Stimulated activated naive B cell treated with anti-CD40 and anti-IgM and Interleukin-4, amounts not matched to agents 10 μg/mL and 1 μg/mL and 100 μg/mL, for 72 hours (primary cell): ENCODE measurements at regions not wholly inside any gene's neighbourhood (a gene's known extent, or its start where the extent isn't known, plus 50 kb on each side); places are given as distances from the start of the nearest gene placed in this dataset.

Experiments
- ATAC-seq, 2 donors: fragments of 150-1000 bp; cut with Tn5 transposase; replicated peaks; 2 replicates each; pipeline ENCODE4 v1.10.0; 2021; ENCODE audit warnings: moderate library complexity in 1 of 2
- DNase-seq: peaks from one replicate; pipeline ENCODE4 v3.0.0; 2021
- H3K27ac Mint-ChIP-seq: one replicate; pipeline ENCODE4 v1.8.0; 2022; ENCODE audit warnings: mild to moderate bottlenecking, mixed read lengths
- H3K27me3 Mint-ChIP-seq, 2 donors: one replicate each; pipeline ENCODE4 v1.8.0; 2022; ENCODE audit warnings: mixed read lengths in 2 of 2
- H3K36me3 Mint-ChIP-seq, 2 donors: one replicate each; pipeline ENCODE4 v1.8.0; 2022; ENCODE audit warnings: mixed read lengths in 2 of 2, mild to moderate bottlenecking in 1 of 2
- H3K4me1 Mint-ChIP-seq, 2 donors: one replicate each; pipeline ENCODE4 v1.8.0; 2022; ENCODE audit warnings: mixed read lengths in 2 of 2, mild to moderate bottlenecking in 1 of 2
- H3K4me3 Mint-ChIP-seq, 2 donors: one replicate each; pipeline ENCODE4 v1.8.0; 2022; ENCODE audit warnings: mild to moderate bottlenecking in 2 of 2, mixed read lengths in 2 of 2, moderate library complexity in 1 of 2
- H3K9me3 Mint-ChIP-seq, 2 donors: one replicate each; pipeline ENCODE4 v1.8.0; 2022; ENCODE audit warnings: mixed read lengths in 2 of 2, mild to moderate bottlenecking in 1 of 2

DNA sequence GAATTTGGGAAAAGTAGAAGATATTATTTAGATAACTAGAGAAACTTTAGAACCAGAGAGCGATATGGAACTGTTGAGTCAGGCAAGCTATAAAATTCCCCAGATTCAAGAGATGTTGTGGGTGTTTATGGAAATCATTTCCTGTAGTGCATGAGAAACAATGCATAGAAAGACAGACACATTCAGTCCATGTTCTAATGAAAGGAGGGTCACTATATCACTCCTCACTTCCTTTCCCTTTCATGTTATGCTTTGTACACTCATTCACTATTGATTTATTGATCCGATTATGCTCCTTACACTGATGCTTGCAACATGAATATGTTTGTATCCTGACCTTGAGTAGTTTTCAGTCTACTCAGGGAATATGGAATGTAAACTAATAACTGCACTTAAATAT, 1459.9 kb upstream of the ALCAM start:
- Mint-ChIP-seq H3K27ac (no peak overlapping the region), H3K4me3 (no peak overlapping the region), H3K9me3 (peaks cover under 1 to 5% of the 10 kb centered on the region in 2 donors), H3K27me3 (no peaks in the 10 kb centered on the region), H3K4me1 (no peaks in the 10 kb centered on the region), H3K36me3 (no peaks in the 10 kb centered on the region)
- ATAC-seq (no peak), DNase-seq (no peak)

DNA sequence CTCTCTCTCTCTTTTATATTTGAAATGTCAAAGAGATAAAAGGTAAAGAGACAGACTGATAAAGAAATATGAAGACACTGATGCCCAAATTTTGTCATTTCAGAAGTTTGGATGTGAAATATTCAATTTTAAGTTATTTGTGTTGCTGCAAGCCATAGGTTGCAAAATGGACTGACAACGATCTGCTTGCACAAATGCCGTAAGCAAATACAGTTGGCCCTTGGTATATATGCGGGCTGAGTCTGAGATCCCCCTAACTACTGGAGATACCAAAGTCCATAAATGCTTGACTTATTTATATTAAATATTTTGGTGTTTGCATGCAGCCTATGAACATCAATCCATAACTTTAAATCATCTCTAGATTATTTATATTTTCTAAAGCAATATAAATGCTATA, 1459.1 kb upstream of the ALCAM start:
- Mint-ChIP-seq H3K4me1 (no peaks in the 10 kb centered on the region), H3K36me3 (no peaks in the 10 kb centered on the region), H3K27me3 (no peaks in the 10 kb centered on the region), H3K27ac (no peak overlapping the region), H3K9me3 (no peaks in the 10 kb centered on the region), H3K4me3 (no peak overlapping the region)
- no peak for ATAC-seq
- DNase-seq: no peak

DNA sequence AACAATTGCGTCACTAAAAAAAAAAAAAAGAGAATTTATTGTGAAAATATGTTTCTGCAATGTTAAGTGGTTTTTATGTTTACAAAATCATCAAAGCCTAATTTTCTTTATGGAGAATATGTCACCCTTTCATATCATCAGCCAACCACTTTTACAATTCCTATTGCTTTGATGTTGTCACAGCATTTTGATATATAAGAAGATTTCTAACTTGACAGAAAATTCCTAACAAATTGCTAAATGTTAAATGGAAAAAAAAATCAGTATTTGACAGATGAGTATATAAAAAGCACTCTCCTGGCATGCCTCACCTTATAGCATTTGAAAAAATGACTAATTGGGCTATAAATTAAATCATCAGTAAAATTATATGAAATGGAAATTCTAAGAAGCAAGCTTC, 1457.3 kb upstream of the ALCAM start:
- ATAC-seq: no peak
- DNase-seq: no peak
- H3K27me3 Mint-ChIP-seq: no peaks in the 10 kb centered on the region
- no peak overlapping the region for H3K27ac Mint-ChIP-seq
- H3K9me3 Mint-ChIP-seq: no peaks in the 10 kb centered on the region
- no peaks in the 10 kb centered on the region for H3K36me3 Mint-ChIP-seq
- H3K4me1 Mint-ChIP-seq: no peaks in the 10 kb centered on the region
- no peak overlapping the region for H3K4me3 Mint-ChIP-seq

DNA sequence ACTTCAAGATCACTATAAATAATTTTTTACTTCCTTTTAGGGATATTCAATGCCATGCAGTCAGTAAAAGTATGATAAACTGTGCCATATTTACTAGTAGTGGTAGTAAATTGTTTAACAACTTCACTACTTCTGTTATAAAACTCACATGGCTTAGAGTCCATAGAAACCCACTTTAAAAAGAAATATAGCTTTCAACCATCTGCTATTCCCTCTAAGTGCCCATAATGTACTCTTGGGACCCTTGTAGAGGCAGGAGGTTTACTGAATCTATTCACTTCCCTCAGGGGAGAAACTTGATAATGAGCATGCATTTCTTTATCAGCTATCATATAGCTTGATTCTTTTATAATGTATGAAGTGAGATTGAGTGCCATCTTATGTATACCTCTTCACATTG, 1448.4 kb upstream of the ALCAM start:
- no peak overlapping the region for H3K27ac Mint-ChIP-seq
- peaks cover 0 to 1% of the 10 kb centered on the region in 2 donors for H3K9me3 Mint-ChIP-seq
- no peaks in the 10 kb centered on the region for H3K4me1 Mint-ChIP-seq
- DNase-seq (no peak), ATAC-seq (no peak)
- H3K27me3 Mint-ChIP-seq: no peaks in the 10 kb centered on the region
- no peak overlapping the region for H3K4me3 Mint-ChIP-seq
- no peaks in the 10 kb centered on the region for H3K36me3 Mint-ChIP-seq

DNA sequence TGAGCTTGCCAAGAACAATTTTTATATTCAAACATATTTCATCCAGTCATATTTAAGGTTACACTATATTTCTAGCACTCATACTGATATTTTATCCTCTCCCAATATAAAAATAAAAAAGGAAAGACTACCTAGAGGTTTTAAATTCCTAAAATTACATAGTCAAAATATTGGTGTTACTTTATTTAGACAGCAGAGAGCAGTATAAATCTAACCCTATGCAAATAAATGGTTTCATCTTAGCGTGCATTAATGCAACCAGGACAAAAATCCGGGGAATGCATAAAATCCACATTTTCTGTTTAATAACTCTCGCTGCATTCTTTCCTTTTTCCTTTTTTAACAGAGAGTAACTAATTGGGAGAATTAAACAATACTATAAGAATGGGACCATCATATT, 1447.4 kb upstream of the ALCAM start:
- DNase-seq (no peak), ATAC-seq (no peak)
- H3K4me1 Mint-ChIP-seq: no peaks in the 10 kb centered on the region
- peaks cover 0 to 1% of the 10 kb centered on the region in 2 donors for H3K9me3 Mint-ChIP-seq
- no peak overlapping the region for H3K27ac Mint-ChIP-seq
- H3K27me3 Mint-ChIP-seq: no peaks in the 10 kb centered on the region
- no peaks in the 10 kb centered on the region for H3K36me3 Mint-ChIP-seq
- no peak overlapping the region for H3K4me3 Mint-ChIP-seq

DNA sequence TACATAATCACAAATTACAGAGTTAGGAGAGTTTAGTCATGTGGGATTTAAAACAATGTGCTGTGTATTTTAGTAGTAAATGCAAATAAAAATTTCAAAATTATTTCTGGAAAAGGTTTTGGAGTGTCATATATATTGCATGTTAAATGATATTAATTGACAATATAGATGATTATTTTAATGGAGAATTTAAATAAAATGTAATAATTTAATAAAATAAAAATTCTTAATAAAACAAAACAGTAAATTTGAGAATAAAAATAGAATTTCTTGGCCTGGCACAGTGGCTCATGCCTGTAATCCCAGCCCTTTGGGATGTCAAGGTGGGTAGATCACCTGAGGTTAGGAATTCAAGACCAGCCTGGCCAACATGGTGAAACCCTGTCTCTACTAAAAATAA, 1442.8 kb upstream of the ALCAM start:
- peaks cover 0 to 1% of the 10 kb centered on the region in 2 donors for H3K9me3 Mint-ChIP-seq
- no peak overlapping the region for H3K4me3 Mint-ChIP-seq
- H3K27me3 Mint-ChIP-seq: no peaks in the 10 kb centered on the region
- H3K36me3 Mint-ChIP-seq: no peaks in the 10 kb centered on the region
- ATAC-seq (no peak), DNase-seq (no peak)
- H3K4me1 Mint-ChIP-seq: no peaks in the 10 kb centered on the region
- H3K27ac Mint-ChIP-seq: no peak overlapping the region

DNA sequence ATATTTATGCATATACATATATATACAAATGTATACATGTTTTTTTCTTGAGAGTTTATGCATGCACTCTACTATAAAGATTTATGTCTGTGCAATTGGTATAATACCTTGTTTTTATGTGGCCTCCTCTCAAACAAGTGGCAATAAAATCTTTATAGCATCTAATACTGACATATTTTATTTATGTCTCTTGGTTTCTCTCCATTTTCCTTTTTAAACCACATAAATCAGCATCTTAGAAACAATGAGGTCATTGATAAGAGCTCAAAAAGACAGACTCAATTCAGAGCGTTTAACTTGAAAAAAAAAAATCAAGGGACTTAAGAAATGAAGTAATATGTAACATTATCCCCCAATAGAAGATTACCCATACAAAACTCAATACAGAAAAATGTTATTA, 1442.2 kb upstream of the ALCAM start:
- ATAC-seq (no peak), DNase-seq (no peak)
- H3K36me3 Mint-ChIP-seq: no peaks in the 10 kb centered on the region
- no peak overlapping the region for H3K27ac Mint-ChIP-seq
- no peak overlapping the region for H3K4me3 Mint-ChIP-seq
- no peaks in the 10 kb centered on the region for H3K27me3 Mint-ChIP-seq
- H3K9me3 Mint-ChIP-seq: peaks cover 0 to 1% of the 10 kb centered on the region in 2 donors
- H3K4me1 Mint-ChIP-seq: no peaks in the 10 kb centered on the region

DNA sequence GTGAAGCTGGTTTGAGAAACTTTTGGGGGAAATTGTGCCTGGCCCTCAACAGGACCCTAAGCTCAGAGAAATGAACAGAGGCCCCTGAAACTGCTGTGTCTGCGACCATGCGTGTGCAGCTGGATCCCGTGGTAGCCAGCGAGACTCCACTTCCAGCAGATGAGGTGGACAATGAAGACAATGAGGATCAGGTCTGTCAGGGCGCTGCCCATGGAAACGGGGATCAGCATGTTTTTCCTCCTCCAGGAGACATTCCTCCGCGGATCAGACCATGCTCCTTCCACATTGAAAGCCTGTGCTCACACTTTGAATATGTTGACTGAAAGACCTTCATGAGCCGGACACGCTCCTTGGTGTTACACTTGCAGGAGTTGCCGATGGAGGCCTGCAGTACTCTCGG, 1439.8 kb upstream of the ALCAM start:
- H3K4me1 Mint-ChIP-seq: no peaks in the 10 kb centered on the region
- H3K4me3 Mint-ChIP-seq: no peak overlapping the region
- H3K27me3 Mint-ChIP-seq: no peaks in the 10 kb centered on the region
- H3K9me3 Mint-ChIP-seq: peaks cover 0 to 4% of the 10 kb centered on the region in 2 donors
- ATAC-seq (no peak), DNase-seq (no peak)
- no peaks in the 10 kb centered on the region for H3K36me3 Mint-ChIP-seq
- no peak overlapping the region for H3K27ac Mint-ChIP-seq

DNA sequence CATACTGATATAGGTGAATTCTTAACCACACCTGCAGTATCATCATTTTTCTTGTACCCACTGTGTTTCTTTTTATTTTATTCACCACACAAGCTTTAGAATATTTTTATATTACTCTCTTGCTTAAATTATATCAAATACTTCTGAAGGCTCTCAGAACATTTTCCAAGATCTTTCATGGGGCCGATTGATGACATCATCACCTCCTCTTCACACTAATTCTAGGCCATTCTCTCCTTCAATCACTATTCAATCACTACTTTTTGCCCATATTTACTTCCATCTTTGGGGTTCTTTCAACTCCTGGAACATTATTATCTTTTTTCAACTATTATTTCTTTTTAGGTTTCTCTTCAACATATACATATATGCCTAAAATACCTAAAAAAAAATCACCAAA, 1438.8 kb upstream of the ALCAM start:
- Mint-ChIP-seq H3K4me1 (no peaks in the 10 kb centered on the region), H3K27ac (no peak overlapping the region), H3K9me3 (peaks cover 0 to 6% of the 10 kb centered on the region in 2 donors), H3K27me3 (no peaks in the 10 kb centered on the region), H3K4me3 (no peak overlapping the region), H3K36me3 (no peaks in the 10 kb centered on the region)
- DNase-seq (no peak), ATAC-seq (no peak)

DNA sequence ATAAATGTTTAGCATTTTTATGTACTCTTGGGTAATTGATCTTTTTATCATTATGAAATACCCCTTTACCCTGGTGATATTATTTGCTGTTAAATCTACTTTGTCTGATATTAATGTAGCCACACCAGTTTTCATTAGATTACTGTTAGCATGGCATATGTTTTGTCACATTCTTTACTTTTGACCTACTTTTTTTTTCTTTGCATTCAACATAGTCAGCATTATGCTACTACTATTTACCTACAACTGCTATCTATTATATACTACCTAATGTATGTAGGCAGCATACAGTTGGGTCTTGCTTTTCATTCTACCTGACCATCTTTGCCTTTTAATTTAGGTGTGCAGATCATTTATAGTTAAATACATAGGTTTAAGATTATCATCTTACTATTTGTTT, 1429.6 kb upstream of the ALCAM start:
- Mint-ChIP-seq H3K4me1 (no peaks in the 10 kb centered on the region), H3K36me3 (no peaks in the 10 kb centered on the region), H3K27me3 (no peaks in the 10 kb centered on the region), H3K9me3 (peaks cover 0 to 2% of the 10 kb centered on the region in 2 donors), H3K27ac (no peak overlapping the region), H3K4me3 (no peak overlapping the region)
- DNase-seq (no peak), ATAC-seq (no peak)

DNA sequence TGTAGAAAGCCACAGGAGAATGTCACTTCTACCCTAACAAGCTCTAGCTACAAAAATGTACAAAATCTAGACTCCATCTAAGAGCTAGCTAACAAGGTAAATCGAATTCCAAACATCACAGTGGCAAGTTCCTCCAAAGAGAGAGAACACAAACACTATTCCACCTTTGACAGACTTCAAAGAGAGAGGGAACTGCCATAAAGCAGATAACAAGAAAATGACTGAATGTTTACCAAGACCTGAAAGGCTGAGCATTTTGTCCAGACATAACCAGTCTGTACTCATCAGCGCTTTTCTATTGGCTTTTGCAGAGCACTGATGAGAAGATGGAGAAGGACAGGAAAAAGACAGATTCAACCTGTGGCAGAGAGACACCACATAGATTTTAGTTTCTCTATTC, 1419.6 kb upstream of the ALCAM start:
- Mint-ChIP-seq H3K27ac (no peak overlapping the region), H3K27me3 (no peaks in the 10 kb centered on the region), H3K4me1 (no peaks in the 10 kb centered on the region), H3K9me3 (no peaks in the 10 kb centered on the region), H3K36me3 (no peaks in the 10 kb centered on the region), H3K4me3 (no peak overlapping the region)
- DNase-seq (no peak), ATAC-seq (no peak)

DNA sequence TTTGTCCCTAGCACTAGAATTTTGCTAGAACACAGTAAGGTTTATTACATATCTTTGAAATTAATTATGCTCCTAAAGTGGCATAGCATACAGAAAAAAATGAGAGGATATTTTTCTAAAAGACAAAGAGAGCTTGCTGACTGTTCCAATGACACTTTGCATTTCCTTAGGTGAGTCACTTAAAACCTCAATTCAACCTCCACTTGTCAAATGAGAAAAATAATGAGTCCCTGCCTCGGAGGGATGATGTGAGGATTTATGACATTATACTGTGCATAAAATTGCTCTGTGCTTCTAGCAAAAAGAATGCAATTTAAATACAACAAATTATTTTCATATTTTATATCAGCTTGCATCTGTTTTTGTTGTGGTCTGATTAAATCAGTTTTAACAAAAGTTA, 1417.0 kb upstream of the ALCAM start:
- Mint-ChIP-seq H3K36me3 (no peaks in the 10 kb centered on the region), H3K4me3 (no peak overlapping the region), H3K27ac (no peak overlapping the region), H3K27me3 (no peaks in the 10 kb centered on the region), H3K4me1 (no peaks in the 10 kb centered on the region), H3K9me3 (no peaks in the 10 kb centered on the region)
- DNase-seq (no peak), ATAC-seq (no peak)

DNA sequence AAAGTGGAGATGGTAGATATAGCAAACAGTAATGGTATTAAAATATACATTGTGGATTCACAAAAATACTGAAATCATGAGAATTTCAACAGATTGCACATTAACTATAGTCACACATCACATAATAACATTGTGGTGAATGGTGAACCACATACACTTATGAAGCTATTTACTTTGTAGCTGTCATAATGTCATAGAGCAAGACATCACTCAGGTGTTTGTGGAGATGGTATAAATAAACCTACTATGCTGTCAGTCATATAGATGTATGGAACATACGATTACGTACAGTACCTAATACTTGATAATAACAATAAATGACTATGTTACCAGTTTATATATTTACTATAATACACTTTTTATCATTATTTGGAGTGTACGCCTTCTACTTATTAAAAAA, 1416.0 kb upstream of the ALCAM start:
- Mint-ChIP-seq H3K27ac (no peak overlapping the region), H3K27me3 (no peaks in the 10 kb centered on the region), H3K4me1 (no peaks in the 10 kb centered on the region), H3K4me3 (no peak overlapping the region), H3K9me3 (no peaks in the 10 kb centered on the region), H3K36me3 (no peaks in the 10 kb centered on the region)
- no peak for ATAC-seq
- no peak for DNase-seq

DNA sequence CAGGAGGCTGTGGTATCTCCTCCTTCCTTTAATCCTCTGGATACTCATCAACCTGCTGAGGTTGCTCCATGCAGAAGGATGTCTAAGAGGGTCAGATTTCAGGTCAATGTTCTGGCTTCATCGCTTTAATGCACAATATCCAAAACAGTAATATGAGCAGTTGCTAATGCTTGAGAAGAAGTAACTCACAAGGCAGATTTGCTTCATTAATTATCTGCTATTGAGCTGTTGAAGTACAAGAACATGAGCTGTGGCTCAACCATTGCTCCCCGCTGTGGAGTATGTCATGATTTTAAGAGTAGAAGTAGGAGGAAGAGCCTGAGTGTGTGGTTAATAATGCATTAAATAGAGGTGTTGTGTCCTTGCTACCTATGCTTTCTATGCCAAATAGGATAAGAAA, 1412.9 kb upstream of the ALCAM start:
- no peak for ATAC-seq
- no peaks in the 10 kb centered on the region for H3K9me3 Mint-ChIP-seq
- H3K36me3 Mint-ChIP-seq: no peaks in the 10 kb centered on the region
- no peak overlapping the region for H3K27ac Mint-ChIP-seq
- no peak overlapping the region for H3K4me3 Mint-ChIP-seq
- no peak for DNase-seq
- H3K4me1 Mint-ChIP-seq: no peaks in the 10 kb centered on the region
- no peaks in the 10 kb centered on the region for H3K27me3 Mint-ChIP-seq

DNA sequence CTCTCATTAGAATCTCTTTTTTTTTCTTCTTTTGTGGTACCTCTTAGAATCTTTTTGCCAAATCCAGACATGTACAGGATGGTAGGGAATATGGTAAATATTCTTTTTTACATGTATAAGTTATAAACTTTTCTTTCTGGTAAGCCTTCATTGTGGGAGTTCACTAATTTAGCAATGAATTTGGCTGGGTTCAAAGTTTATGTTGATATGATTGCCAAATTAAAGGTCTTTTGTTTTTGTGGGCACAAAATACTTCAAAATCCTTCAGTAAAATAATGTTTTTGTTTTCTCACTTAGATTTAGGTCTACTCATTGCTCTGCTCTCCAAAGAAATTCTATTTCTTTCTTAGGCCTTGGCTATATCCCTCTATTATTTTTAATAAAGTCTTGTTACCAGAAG, 1405.9 kb upstream of the ALCAM start:
- Mint-ChIP-seq H3K27ac (no peak overlapping the region), H3K27me3 (no peaks in the 10 kb centered on the region)
- ATAC-seq: no peak

DNA sequence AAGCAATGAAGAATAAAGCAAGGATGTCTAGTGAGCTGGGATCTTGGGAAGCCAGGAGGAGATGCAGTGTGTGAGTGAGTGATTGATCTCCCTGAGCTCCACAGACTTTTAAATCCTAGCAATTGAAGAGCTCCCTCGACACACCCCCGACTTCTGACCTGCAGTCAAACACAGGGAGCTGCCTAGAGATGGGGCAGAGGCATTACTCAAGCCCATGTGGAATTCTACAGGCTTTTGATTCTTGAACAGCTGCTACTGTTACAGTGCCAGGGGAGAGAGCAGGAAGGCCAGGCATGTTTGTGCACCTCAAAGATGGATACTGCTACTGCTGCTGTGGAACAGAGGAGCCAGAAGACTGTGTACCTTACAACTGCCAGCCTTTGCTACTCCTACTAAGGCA, 1403.1 kb upstream of the ALCAM start:
- no peak overlapping the region for H3K27ac Mint-ChIP-seq
- DNase-seq (no peak), ATAC-seq (peak in 1 of 2 donors; percentile 14)
- no peaks in the 10 kb centered on the region for H3K36me3 Mint-ChIP-seq
- no peaks in the 10 kb centered on the region for H3K27me3 Mint-ChIP-seq
- no peaks in the 10 kb centered on the region for H3K4me1 Mint-ChIP-seq
- no peaks in the 10 kb centered on the region for H3K9me3 Mint-ChIP-seq
- no peak overlapping the region for H3K4me3 Mint-ChIP-seq

More for the DNA sequence above, 1405.9 kb upstream of the ALCAM start:
- Mint-ChIP-seq H3K36me3 (no peaks in the 10 kb centered on the region), H3K4me3 (no peak overlapping the region), H3K9me3 (no peaks in the 10 kb centered on the region), H3K4me1 (no peaks in the 10 kb centered on the region)
- DNase-seq: no peak
